CD4-positive, alpha-beta T cell treated with Interleukin-6 for 4 hours (primary cell): ENCODE measurements at regions not wholly inside any gene's neighbourhood (a gene's known extent, or its start where the extent isn't known, plus 50 kb on each side); places are given as distances from the start of the nearest gene placed in this dataset.
"Not testable (repeated sequence)": the region's sequence is repeated elsewhere in the genome, so short reads cannot be mapped to it uniquely, and the experiment has no call there.

Experiments
- DNase-seq: peaks from one replicate; pipeline ENCODE4 v3.0.0-alpha.2; 2020; ENCODE audit warnings: mixed read lengths

DNA sequence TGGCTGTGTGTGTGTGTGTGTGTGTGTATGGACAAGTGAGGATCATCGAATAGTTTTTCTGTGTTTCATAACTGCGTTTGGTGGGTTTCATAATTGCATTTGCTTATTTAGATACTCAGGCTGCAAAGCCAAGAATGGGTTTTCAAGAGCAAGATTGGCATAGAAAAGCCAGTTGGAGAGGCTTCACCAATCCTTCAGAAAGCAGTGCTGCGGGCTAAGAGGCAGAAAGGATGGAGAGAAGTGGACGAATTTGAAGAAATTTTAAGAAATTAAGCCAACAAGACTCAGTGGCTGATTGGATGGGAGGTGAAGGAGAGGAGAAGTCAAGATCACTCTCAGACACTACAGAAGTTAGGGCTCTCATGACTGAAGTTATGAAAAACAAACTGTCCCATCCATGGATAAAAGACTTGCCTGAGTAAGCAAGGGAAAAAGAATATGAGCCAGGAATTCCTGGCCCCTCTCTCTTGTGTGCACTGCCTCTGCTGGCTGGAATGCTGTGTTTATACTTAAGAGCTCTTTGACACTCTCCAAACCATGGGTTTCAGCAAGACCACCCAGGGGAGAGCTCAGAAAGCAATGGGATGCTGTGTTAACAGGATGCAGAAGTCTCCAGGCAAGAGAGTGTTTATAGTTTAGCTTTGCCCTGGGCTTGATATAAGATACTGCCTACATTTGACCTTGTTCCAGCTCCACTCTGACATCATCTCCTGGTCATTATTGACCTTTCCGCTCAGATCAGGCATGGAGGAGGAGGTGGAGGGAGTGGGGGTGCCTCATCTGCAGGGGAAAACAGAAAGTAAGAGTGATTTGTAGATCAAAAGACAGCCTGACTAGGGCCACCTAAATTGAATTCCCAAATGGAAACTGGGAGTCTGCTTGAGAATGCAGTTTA lies 232.0 kb upstream of the PLXNA2 start:
- no peak for DNase-seq

DNA sequence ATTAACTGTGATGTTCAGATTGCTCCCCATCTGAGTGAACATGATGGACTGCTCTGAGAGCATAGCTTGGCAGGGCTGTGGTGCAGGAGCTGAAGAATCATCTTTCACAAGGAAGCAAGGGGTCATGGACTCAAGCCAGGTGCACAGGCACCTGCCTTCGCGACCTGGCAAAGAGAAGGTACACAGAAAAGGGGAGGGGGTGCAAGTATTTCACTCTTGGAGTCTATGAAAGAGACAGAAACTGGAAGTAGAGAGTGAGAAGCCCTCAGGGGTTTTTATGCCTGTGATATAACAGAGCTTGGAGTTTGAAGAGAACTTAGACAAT lies 232.6 kb upstream of the PLXNA2 start:
- DNase-seq: no peak

DNA sequence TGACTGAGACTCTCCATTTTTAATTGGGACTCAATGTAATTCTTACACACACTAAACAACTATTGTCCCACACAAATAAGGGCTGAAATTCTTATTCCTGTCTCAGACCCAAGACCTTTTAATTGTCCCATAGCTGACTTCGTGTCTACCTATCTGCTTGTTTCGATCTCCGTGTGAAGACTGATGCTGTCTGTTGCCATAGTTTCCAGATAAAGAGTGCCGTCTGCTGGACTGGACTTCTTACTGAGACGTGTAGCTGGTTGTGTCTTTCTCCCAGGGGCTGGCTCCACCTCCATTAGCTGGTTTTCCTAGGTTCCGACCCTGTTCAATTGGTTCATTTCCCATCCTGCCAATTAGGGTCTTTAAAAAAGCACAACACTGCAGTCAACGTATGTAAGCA lies 235.3 kb upstream of the PLXNA2 start:
- no peak for DNase-seq

DNA sequence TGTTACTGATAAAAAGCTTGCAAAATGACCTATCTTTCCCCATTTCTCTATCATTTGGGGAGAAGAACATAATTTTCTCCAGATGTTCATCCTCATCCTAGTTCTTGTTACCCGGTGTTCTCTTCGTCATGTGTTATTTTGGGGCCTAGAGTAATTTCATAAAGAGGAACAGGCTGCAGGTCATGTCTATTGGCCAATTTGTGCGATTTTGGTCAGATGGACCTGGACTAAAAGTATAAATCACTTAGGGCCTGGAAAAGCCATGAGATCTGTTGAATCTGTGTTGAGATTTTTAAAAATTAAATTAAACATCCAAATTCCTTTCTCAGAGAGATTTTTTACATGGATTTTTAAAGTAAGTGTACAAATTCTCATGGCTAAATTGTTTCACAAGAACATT lies 241.3 kb upstream of the PLXNA2 start:
- no peak for DNase-seq

DNA sequence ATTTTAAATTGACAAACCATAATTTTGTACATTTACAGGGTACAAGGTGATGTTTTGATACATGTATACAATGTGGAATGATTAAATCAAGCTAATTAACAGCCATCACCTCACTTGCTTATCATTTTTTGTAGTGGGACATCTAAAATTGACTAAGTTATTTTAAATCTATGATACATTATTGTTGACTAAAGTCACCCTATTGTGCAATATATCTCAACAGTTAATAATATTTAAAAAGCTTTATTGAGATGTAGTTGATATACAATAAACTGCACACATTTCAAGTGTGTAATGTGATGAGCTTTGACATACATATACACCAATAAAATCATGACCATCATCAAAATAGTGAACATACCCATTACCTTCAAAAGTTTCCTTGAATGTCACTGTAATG lies 242.5 kb upstream of the PLXNA2 start:
- no peak for DNase-seq

GRCh38 chr1:208488432-208488831 lies 244.2 kb upstream of the PLXNA2 start:
- DNase-seq: not testable (repeated sequence)

DNA sequence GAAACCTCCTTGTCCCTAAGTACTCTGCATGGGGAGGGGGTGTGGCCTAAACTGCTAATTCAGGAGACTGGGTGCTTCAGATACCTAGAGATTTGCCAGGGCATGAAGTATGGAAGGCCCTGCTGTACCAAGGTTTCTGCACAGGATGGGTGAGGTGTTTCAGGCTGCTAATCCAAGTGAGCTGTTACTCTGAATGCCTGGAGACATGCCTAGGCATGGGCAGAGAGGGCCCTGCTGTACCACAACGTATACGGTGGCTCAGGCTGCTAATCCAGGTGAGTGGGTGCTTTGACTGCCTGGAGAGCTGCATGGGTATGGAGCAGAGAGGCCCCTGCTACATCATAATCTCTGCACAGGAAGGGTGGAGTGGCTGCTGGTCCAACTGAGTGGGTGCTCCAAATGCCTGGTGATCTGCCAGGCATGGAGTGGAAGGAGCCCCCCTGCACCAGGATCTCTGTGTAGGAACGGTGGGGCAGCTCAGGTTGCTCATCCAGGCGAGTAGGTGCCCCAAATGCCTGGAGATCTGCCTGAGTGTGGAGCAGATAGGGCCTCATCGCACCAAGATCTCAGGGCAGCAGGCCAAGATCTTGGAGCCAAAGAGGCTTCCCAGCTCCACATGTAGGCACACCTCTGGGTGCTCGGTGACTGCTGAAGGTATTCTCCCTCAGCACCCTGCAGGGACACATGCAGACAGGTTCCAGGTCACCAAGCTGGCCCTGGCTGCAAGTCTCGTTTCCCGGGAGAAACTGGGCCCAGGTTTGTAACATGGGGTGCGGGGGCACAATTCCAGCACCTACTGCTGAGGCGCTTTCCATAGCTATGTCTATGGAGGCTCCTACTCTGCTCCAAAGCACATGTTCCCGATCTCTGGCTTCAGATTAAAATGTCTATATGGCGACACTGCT lies 252.5 kb upstream of the PLXNA2 start:
- no peak for DNase-seq

DNA sequence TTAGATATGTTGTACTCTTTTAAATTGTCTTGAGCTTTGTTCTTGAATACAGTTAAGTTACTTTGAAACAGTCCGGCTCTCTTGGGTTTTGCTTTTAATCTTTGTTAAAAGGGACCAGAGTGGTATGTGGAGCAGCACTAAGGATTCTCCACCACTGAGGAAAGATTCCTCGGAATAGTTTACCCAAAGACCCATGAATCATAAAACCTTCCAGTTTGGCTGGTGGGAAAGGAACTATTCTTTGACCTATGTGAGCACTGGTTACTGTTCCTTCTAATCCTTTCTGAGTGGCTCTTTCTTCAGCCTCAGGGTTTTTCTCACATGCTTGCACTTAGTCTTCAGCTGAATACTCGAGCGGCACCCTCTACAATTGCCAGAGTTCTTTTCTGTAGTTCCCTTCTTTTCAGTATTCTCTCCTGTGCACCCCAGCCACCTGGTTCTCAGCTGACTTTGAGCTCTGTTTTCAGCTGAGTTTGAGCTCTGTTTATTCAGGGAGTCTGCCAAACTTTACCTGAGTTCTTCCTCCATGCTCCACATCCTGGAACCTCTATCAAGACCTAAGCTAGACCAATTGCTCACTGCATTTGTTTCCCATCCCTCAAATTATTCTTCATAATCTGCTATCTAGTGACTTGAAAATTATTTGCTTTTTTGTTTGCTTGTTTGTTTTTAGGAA lies 253.8 kb upstream of the PLXNA2 start:
- no peak for DNase-seq

DNA sequence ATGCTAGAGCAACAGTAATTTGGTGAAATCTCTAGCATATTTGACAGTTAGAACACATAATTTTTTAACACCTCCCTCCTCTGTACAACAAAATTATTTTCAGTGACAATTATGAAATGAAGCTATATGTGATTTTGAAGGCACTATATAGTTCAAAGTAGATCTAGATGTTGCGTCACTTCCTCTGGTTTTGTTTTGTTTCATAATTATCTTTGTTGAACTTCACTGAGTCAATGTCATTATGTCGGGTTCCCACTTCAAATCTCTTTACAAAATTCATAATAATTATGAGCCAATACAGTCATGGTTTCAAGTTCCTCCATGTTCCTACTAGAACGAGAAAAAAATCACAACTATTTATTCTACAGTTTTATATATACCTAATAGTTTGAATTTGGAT lies 254.8 kb upstream of the PLXNA2 start:
- no peak for DNase-seq

- DNase-seq: no peak
These were observed 255.4 kb upstream of the PLXNA2 start for GRCh38 chr1:208499601-208500000.

DNA sequence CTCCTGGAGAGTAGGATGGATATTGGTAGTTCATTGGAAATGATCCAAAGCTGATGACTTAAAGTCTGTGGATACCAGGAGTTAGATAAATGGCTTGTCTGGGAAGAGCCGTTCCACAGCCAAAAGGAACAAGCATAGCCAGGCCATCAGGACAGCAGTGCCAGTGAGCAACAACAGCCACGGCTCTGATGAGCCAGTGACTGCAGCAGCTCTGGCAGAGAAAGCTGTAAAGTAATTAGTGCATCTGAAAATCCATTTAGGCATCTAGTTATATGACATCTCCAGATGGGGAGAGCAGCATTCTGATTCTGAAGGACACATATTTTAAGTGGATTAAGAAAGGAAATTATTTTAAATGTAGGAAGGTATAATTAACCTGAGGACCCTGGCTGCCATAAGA lies 256.2 kb upstream of the PLXNA2 start:
- no peak for DNase-seq

- DNase-seq: no peak
These were observed 257.4 kb upstream of the PLXNA2 start for GRCh38 chr1:208501542-208501941.

DNA sequence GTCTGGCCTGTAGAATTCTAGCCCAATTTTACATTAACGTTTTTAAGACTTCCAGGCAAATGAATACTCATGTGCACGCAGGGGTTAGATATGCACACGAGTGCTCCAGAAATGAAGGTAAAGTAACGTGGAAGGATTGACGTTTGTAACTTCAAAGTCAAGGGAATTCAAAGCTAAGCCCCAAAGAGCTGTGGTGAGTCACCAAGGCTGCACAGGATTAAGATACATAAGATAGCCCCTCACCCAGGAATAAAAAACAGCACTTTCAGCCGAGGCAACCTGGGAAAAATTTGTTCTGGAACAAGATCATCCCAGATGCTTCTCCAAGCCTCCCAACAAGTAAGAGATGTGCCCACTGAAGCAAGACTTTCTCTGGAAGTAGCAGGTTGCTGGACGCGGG lies 259.6 kb upstream of the PLXNA2 start:
- DNase-seq: no peak

DNA sequence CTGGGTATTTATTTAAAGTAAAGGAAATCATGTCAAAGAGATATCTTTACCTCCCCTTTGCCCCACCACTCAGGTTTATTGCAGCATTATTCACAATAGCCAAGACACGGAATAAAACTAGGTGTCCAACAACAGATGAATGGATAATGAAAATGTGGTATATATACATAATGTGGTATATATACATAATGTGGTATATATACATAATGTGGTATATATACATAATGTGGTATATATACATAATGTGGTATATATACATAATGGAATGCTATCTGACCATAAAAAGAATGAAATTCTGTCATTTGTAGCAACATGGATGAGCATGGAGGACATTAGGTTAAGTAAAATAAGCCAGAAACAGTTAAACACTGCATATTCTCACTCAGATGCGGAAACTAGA lies 262.6 kb upstream of the PLXNA2 start:
- DNase-seq: no peak

DNA sequence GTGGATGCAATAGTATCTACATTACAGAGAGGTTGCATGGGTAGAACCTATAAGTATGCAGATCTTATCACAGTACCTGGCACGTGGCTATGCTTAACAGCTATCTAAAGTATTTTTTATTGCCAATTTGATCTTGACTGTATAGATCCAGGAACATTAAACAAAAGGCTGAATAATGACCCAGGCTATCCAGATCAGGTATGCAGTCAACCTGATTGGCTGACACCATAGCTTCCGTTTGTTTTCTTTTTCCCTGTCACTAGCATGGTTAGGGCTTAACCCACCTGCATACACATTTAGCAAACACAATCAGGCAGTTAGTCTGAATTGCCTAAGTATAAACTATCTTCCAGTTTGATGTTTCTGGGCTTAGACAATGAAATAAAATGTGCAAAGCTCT lies 264.9 kb upstream of the PLXNA2 start:
- no peak for DNase-seq

- DNase-seq: no peak
These were observed 266.2 kb upstream of the PLXNA2 start for GRCh38 chr1:208510192-208510952.

DNA sequence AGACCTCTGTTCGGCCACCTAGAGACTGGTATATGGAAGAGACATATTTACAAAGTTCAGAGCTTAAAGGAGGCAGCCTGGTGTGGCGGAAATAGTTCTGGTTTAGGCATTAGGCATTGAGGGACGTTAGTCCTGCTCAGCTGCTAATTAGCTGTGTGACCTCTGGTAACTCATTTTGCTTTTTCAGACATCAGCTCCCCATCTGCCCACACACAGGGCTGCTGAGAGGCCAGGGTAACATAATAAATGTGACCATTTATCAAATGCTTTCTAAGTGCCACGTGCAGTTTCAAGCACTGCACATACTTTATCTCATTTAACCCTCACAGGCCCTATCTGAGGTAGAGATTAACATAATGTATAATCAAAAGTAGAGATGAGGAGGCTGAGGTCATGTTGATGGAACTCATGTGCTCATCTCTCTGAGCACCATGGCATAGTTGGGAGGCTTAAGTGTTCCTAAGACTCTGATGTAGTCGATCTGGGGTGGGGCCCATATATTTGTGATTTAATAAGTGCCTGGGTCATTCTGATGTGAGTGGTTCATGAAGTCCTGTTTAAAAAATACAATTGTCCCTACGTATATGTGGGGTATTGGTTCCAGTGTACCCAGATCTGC lies 267.2 kb upstream of the PLXNA2 start:
- DNase-seq: no peak

GRCh38 chr1:208513799-208514198 lies 269.6 kb upstream of the PLXNA2 start:
- no peak for DNase-seq

- no peak for DNase-seq
These were observed 270.9 kb upstream of the PLXNA2 start for GRCh38 chr1:208515129-208515528.

DNA sequence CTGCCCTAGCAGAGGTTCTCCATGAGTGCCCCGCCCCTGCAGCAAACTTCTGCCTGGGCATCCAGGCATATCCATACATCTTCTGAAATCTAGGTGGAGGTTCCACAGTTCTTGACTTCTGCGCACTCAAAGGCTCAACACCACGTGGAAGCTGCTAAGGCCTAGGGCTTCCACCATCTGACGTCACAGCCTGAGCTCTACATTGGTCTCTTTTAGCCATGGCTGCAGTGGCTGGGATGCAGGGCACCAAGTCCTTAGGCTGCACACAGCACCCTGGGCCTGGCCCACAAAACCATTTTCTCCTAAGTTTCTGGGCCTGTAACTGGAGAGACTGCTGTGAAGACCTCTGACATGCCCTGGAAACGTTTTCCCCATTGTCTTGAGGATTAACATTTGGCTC lies 272.6 kb upstream of the PLXNA2 start:
- no peak for DNase-seq

DNA sequence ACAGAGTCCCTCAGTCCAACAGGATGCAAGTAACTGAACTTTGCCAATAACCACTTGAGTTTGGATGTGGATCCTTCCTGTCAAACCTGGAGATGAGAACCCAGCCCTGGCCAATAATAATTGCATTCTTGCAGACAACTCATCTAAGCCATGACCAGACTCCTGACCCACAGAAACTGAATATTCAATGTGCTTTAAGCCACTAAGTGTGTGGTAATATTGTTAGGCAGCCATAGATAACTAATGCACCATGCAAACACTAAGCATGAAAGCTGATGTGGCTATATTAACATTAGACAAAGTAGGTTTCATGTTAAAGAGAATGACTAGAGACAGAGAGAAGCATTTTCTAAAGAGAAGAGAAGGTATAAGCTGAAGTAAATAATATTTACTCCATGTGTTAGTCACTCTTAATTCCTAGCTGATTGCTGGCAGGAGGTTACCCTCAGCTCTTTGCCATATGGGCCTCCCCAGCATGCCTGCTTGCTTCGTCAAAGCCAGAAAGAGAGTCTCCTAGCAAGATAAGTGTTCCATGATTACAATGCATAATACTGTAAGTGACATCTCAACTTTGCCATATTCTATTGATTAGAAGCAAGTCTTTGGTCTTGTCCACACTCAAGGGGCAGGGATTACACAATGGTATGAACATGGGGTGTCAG lies 276.4 kb upstream of the PLXNA2 start:
- DNase-seq: no peak

GRCh38 chr1:208521534-208521933 lies 277.4 kb upstream of the PLXNA2 start:
- DNase-seq: no peak
